ENCODE measurements at regions not wholly inside any gene's neighbourhood (a gene's known extent, or its start where the extent isn't known, plus 50 kb on each side); places are given as distances from the start of the nearest gene placed in this dataset.

- no peak for TF ChIP-seq POLR2A (IDR thresholded peaks at IDR 0.05)
- no peak for TF ChIP-seq CTCF (IDR thresholded peaks at IDR 0.05)
- no peak for TF ChIP-seq POLR2AphosphoS5 (IDR thresholded peaks at IDR 0.05)
These were observed 89.3 kb downstream of the ZBTB18 start for GRCh38 chr1:244140420-244140819.

All from prostate gland (tissue), 2 donors.